K562 (cell line): ENCODE measurements at regions not wholly inside any gene's neighbourhood (a gene's known extent, or its start where the extent isn't known, plus 50 kb on each side); places are given as distances from the start of the nearest gene placed in this dataset.

Experiments
- CBX3 ChIP-seq, 2 experiments: IDR thresholded peaks; 1 replicate in 1 of 2; 2 replicates in 1 of 2; pipeline ENCODE4 v1.6.1; 2012; ENCODE audit warnings: inconsistent platforms in 2 of 2, low read length in 2 of 2, borderline replicate concordance in 1 of 2, control low read depth in 1 of 2
- CTCF ChIP-seq, 3 experiments: IDR thresholded peaks in 2 of 3; conservative IDR thresholded peaks in 1 of 3; 2 replicates each; pipeline ENCODE4 v1.5.1; 2011 to 2012; ENCODE audit warnings: low read length in 3 of 3, mild to moderate bottlenecking in 3 of 3, control low read depth in 2 of 3, improper control_type of control experiment in 1 of 3, inconsistent platforms in 1 of 3, low read depth in 1 of 3, mixed read lengths in 1 of 3, moderate library complexity in 1 of 3; ENCODE audit not compliant: insufficient read depth in 2 of 3
- KAT7 ChIP-seq: sonication (generic); formaldehyde crosslinking; IDR thresholded peaks from 2 replicates; pipeline ENCODE4 v1.8.0; 2022; ENCODE audit warnings: missing genetic modification reagents, mild to moderate bottlenecking, borderline replicate concordance
- RCOR1 ChIP-seq, 2 experiments: IDR thresholded peaks; 2 replicates each; pipeline ENCODE4 v1.6.1; 2012; ENCODE audit warnings: low read depth in 2 of 2, low read length in 2 of 2, borderline replicate concordance in 1 of 2, improper control_type of control experiment in 1 of 2
- ZNF263 ChIP-seq: sonication (generic); formaldehyde crosslinking; IDR thresholded peaks from 2 replicates; pipeline ENCODE4 v1.8.0; 2022; ENCODE audit warnings: mild to moderate bottlenecking, missing genetic modification reagents, borderline replicate concordance

GRCh38 chr2:125240870-125241269, 1215.8 kb downstream of the CNTNAP5 start:
- TF ChIP-seq RCOR1 (IDR thresholded peaks at IDR 0.05; ENCODE audit: borderline replicate concordance in 1 of 2, low read depth in 2 of 2, low read length in 2 of 2) (no peak), CTCF (IDR thresholded peaks at IDR 0.05 in 2 of 3, conservative IDR thresholded peaks at IDR 0.05 in 1 of 3; ENCODE audit: insufficient read depth in 2 of 3, low read depth in 1 of 3, low read length in 3 of 3) (no peak), CBX3 (IDR thresholded peaks at IDR 0.05; ENCODE audit: borderline replicate concordance in 1 of 2, low read length in 2 of 2) (no peak), ZNF263 (CRISPR knock-in tag) (no peak), KAT7 (no peak)
